OCI-LY7 (cell line): ENCODE measurements at regions not wholly inside any gene's neighbourhood (a gene's known extent, or its start where the extent isn't known, plus 50 kb on each side); places are given as distances from the start of the nearest gene placed in this dataset.
"Not testable (repeated sequence)": the region's sequence is repeated elsewhere in the genome, so short reads cannot be mapped to it uniquely, and the experiment has no call there.

Source experiments
- CTCF ChIP-seq: fragments of 200-600 bp; sonication (generic); conservative IDR thresholded peaks from 2 replicates; pipeline ENCODE4 v1.5.1; 2014; ENCODE audit warnings: mild to moderate bottlenecking, antibody characterized with exemption, low read length, moderate library complexity, mixed read lengths
- EZH2phosphoT487 ChIP-seq: fragments of 200-600 bp; sonication (generic); IDR thresholded peaks from 2 replicates; pipeline ENCODE4 v1.6.1; 2018; ENCODE audit warnings: low read depth, borderline replicate concordance, mild to moderate bottlenecking, mixed run types, antibody characterized with exemption, low read length, moderate library complexity, mixed read lengths

GRCh38 chr10:46810222-46810621 lies 101.0 kb upstream of the PTPN20 start:
- TF ChIP-seq CTCF, EZH2phosphoT487: not testable (repeated sequence)
